Muscle of back (tissue), 3 donors: ENCODE measurements at regions not wholly inside any gene's neighbourhood (a gene's known extent, or its start where the extent isn't known, plus 50 kb on each side); places are given as distances from the start of the nearest gene placed in this dataset.

Experiments used
- DNase-seq, 3 donors: peaks; one replicate each; pipeline versions ENCODE4 v3.0.0 to v3.0.0-alpha.2; 2013

GRCh38 chr2:240297256-240298116, 138.0 kb upstream of the GPC1 start:
- no peak for DNase-seq

GRCh38 chr2:240298117-240298790, 137.2 kb upstream of the GPC1 start:
- DNase-seq = peak in 1 of 3 donors; percentile 42

GRCh38 chr2:240298803-240299709, 136.4 kb upstream of the GPC1 start:
- no peak for DNase-seq

- DNase-seq = no peak
Observed at GRCh38 chr2:240299710-240300068, 135.8 kb upstream of the GPC1 start.

- no peak for DNase-seq
Observed at GRCh38 chr2:240300261-240300821, 135.1 kb upstream of the GPC1 start.

GRCh38 chr2:240300840-240301239, 134.6 kb upstream of the GPC1 start:
- DNase-seq = no peak

- DNase-seq = no peak
Observed at GRCh38 chr2:240301256-240301795, 134.1 kb upstream of the GPC1 start.

- DNase-seq = no peak
Observed at GRCh38 chr2:240302041-240302440, 133.4 kb upstream of the GPC1 start.

GRCh38 chr2:240302933-240303595, 132.4 kb upstream of the GPC1 start:
- no peak for DNase-seq

GRCh38 chr2:240303896-240304745, 131.3 kb upstream of the GPC1 start:
- no peak for DNase-seq

- DNase-seq = no peak
Observed at GRCh38 chr2:240304746-240305161, 130.7 kb upstream of the GPC1 start.

GRCh38 chr2:240305369-240305962, 130.0 kb upstream of the GPC1 start:
- no peak for DNase-seq

- no peak for DNase-seq
Observed at GRCh38 chr2:240306185-240306584, 129.3 kb upstream of the GPC1 start.

- no peak for DNase-seq
Observed at GRCh38 chr2:240308111-240308651, 127.3 kb upstream of the GPC1 start.

- no peak for DNase-seq
Observed at GRCh38 chr2:240309214-240309613, 126.2 kb upstream of the GPC1 start.

- no peak for DNase-seq
Observed at GRCh38 chr2:240310201-240310600, 125.3 kb upstream of the GPC1 start.

GRCh38 chr2:240310645-240311044, 124.8 kb upstream of the GPC1 start:
- no peak for DNase-seq

- no peak for DNase-seq
Observed at GRCh38 chr2:240311821-240312220, 123.6 kb upstream of the GPC1 start.

GRCh38 chr2:240319221-240319854, 116.1 kb upstream of the GPC1 start:
- no peak for DNase-seq
